Testis (tissue), 2 donors: ENCODE measurements at regions not wholly inside any gene's neighbourhood (a gene's known extent, or its start where the extent isn't known, plus 50 kb on each side); places are given as distances from the start of the nearest gene placed in this dataset.

Source experiments
- DNase-seq: peaks from one replicate; pipeline ENCODE4 v3.0.0-alpha.2; 2019
- H3K27ac ChIP-seq, 2 donors: fragments of 200-600 bp; sonication (generic); one replicate each; pipeline ENCODE4 v1.5.1; 2019
- H3K27me3 ChIP-seq: fragments of 200-600 bp; sonication (generic); one replicate; pipeline ENCODE4 v1.5.1; 2019
- H3K36me3 ChIP-seq: fragments of 200-600 bp; sonication (generic); one replicate; pipeline ENCODE4 v1.5.1; 2017; ENCODE audit warnings: low read depth; ENCODE audit errors: missing control alignments
- H3K4me1 ChIP-seq: fragments of 200-600 bp; sonication (generic); one replicate; pipeline ENCODE4 v1.5.1; 2019
- H3K4me3 ChIP-seq, 2 donors: fragments of 200-600 bp; sonication (generic); one replicate each; pipeline ENCODE4 v1.5.1; 2017 to 2019
- H3K9me3 ChIP-seq: fragments of 200-600 bp; sonication (generic); one replicate; pipeline ENCODE4 v1.5.1; 2017
- CTCF ChIP-seq, 3 experiments: fragments of 450-650 bp in 2 of 3; fragments of 200-600 bp in 1 of 3; sonication (generic) in 1 of 3; IDR thresholded peaks; one replicate each; pipeline ENCODE4 v1.5.1; 2016 to 2019; ENCODE audit warnings: antibody characterized with exemption in 3 of 3, mild to moderate bottlenecking in 2 of 3, moderate library complexity in 1 of 3
- POLR2A ChIP-seq: fragments of 450-650 bp; IDR thresholded peaks from one replicate; pipeline ENCODE4 v1.6.1; 2017; ENCODE audit warnings: antibody characterized with exemption, mild to moderate bottlenecking, moderate library complexity
- WGBS, 2 donors: methylation state at CpG; one replicate each; pipeline ENCODE4 v1.1.5; 2018; 5-methylcytosine and 5-hydroxymethylcytosine counted together
- intact Hi-C: fragments of 100-400 bp; cut with DNase I; formaldehyde crosslinking; loops from one replicate; pipeline ENCODE4 v1.15.1; 2023; ENCODE audit warnings: low total_unique reads

DNA sequence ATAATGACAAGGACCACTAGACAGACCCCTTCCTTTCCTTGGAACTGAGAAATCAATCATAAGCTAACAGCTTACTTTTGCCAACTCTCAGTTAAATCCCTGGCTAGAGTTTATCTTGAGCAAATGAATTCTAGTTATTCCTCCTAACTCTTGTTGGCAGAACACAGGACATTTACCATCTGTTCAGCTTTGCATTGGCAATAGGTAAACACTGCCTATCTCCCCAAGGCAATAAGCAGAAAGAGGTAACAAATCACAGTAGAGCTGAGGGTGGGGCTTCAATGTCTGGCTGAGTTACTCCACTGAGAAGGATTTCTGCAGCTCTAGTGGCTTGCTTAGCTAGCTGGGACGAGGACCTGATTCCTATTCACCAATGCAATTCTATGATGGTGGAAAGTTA lies 503.3 kb upstream of the GRIA1 start:
- H3K36me3 ChIP-seq: no peaks in the 10 kb centered on the region
- H3K27me3 ChIP-seq: no peaks in the 10 kb centered on the region
- H3K4me3 ChIP-seq: no peak overlapping the region
- no peaks in the 10 kb centered on the region for H3K4me1 ChIP-seq
- no peak for TF ChIP-seq CTCF (IDR thresholded peaks at IDR 0.05)
- TF ChIP-seq POLR2A: no peak
- no peak for DNase-seq
- H3K27ac ChIP-seq: no peak overlapping the region
- WGBS, 2 donors: 47 to 70% methylated on average over 1 of the region's 1 CpG
- intact Hi-C loops: no loop called here
- no peaks in the 10 kb centered on the region for H3K9me3 ChIP-seq

DNA sequence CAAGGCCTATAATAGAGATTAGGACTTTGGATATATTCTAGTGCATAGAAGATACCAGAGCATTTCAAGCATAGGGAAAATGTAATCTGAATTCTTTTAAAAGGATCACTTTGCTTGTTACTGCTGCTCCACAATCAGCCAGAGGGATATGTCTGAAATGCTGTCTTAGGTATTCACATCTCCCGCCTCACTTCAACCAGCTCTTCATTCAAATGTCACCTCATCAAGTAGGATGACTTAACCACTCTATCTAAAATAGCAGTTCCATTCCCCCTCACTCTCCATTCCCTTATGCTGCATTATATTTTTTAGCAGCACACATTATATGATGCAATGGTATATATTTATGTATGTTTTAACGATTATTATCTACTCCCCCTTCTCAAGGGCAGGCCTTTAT lies 500.3 kb upstream of the GRIA1 start:
- 74% methylated on average over 2 of the region's 2 CpGs for WGBS, 2 donors
- intact Hi-C loops: no loop called here
- DNase-seq: no peak

GRCh38 chr5:152990649-152991048 lies 499.8 kb upstream of the GRIA1 start:
- no peak for DNase-seq
- Histone ChIP-seq H3K36me3 (no peaks in the 10 kb centered on the region), H3K27ac (no peak overlapping the region), H3K27me3 (no peaks in the 10 kb centered on the region), H3K4me3 (no peak overlapping the region), H3K4me1 (no peaks in the 10 kb centered on the region), H3K9me3 (no peaks in the 10 kb centered on the region)
- intact Hi-C loops: no loop called here
- TF ChIP-seq POLR2A: no peak
- TF ChIP-seq CTCF (IDR thresholded peaks at IDR 0.05): no peak
- WGBS, 2 donors: 82 to 92% methylated on average over 2 of the region's 2 CpGs

More for the DNA sequence above, 500.3 kb upstream of the GRIA1 start:
- no peaks in the 10 kb centered on the region for H3K27me3 ChIP-seq
- no peaks in the 10 kb centered on the region for H3K9me3 ChIP-seq
- H3K4me1 ChIP-seq: no peaks in the 10 kb centered on the region
- no peak overlapping the region for H3K4me3 ChIP-seq
- H3K36me3 ChIP-seq: no peaks in the 10 kb centered on the region
- TF ChIP-seq POLR2A (no peak), CTCF (IDR thresholded peaks at IDR 0.05) (no peak)
- no peak overlapping the region for H3K27ac ChIP-seq

- H3K27ac ChIP-seq: no peak overlapping the region
- H3K4me3 ChIP-seq: no peak overlapping the region
- H3K36me3 ChIP-seq: no peaks in the 10 kb centered on the region
- no peak for DNase-seq
- 59 to 66% methylated on average over 5 of the region's 5 CpGs for WGBS, 2 donors
- intact Hi-C loops: no loop called here
- no peaks in the 10 kb centered on the region for H3K27me3 ChIP-seq
- H3K9me3 ChIP-seq: no peaks in the 10 kb centered on the region
- TF ChIP-seq CTCF (IDR thresholded peaks at IDR 0.05) (no peak), POLR2A (no peak)
- no peaks in the 10 kb centered on the region for H3K4me1 ChIP-seq
Measured at GRCh38 chr5:152994033-152994680, 496.3 kb upstream of the GRIA1 start.

DNA sequence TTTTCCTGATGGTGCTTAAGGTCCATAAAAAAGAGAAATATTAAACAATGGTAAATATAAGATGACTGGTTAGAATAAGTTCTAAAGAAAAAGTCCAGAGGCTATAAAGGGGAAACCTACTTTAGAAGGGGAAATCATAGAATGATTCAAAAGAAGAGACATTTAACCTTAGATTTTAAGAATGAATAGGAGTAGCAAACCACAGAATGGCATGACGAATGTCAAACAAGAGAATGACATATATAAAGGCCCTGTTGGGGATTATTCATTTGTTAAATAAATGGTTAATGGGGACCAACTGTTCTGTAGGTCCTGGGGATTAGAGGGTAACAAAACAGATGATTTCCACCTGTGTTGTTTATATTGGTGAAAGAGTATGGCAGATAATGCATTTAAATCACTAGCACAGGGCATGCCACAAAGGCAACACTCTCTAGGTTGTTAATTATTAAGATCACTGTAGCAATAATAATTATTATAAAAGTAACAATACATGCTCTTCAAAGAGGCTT lies 495.2 kb upstream of the GRIA1 start:
- no peak overlapping the region for H3K4me3 ChIP-seq
- no peaks in the 10 kb centered on the region for H3K9me3 ChIP-seq
- 70 to 87% methylated on average over 1 of the region's 1 CpG for WGBS, 2 donors
- no peak for DNase-seq
- no peaks in the 10 kb centered on the region for H3K36me3 ChIP-seq
- intact Hi-C loops: no loop called here
- no peak overlapping the region for H3K27ac ChIP-seq
- H3K27me3 ChIP-seq: no peaks in the 10 kb centered on the region
- TF ChIP-seq POLR2A: no peak
- TF ChIP-seq CTCF (IDR thresholded peaks at IDR 0.05): no peak
- H3K4me1 ChIP-seq: no peaks in the 10 kb centered on the region
